NCI-H226 (cell line): ENCODE measurements at regions not wholly inside any gene's neighbourhood (a gene's known extent, or its start where the extent isn't known, plus 50 kb on each side); places are given as distances from the start of the nearest gene placed in this dataset.
"Not testable (repeated sequence)": the region's sequence is repeated elsewhere in the genome, so short reads cannot be mapped to it uniquely, and the experiment has no call there.

ENCODE experiments used
- DNase-seq: peaks from one replicate; pipeline ENCODE4 v3.0.0-alpha.2; 2015

DNA sequence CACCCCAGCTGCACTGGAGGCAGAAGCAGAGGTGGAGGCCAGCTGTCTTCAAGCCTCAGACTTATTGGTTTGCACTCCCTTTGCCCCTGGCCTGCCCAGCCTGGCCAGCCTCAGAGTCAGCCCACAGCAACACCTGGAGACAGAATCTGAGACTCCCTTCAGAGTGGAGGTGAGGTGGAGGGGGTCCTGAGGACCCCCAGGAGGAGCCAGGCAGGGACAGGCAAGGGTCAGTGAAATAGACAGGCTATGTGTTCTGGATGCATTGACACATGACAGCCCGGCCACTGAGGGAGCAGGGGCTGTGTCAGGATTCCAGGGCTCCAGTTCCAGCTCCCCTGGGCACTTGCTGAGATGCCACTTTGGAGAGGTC lies 309.7 kb downstream of the MYCN start:
- DNase-seq, result no peak

DNA sequence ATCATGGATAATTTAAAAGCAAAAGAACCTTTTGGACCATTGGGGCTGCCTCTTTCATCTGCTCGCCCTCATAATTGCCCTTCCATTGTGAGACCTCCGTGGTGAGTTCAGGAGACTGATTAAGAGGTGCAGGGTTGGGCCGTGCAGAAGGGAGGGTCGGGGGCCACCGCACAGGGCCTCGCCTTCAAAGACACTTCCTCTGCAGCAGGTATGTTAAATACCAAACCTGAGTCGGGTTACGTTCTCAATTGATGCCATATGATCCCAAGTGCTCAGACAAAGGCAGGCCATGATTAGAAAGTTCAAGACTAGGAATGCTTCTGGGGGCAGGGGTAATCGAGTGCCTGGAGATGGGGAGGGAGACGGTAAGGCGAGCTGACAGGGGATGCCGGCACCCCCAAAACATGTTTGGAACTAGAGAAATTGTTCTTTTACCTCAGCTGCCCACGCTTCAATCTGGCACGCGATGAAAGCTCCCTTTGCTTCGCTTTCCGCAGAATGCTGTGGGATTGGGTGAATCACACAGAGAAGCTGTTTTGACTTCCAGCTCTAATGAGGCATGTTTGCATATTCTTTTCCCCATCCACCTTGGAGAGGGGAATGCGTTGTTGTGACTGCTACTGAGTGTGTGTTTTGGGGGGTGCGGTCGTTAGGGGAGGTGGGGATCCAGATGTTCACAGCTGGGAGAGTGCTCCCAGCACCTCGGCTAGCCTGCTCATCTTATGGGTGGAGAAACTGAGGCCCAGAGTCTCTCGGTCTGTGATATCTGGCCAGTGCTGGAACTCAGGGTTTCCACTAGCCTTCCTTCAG lies 309.1 kb downstream of the MYCN start:
- DNase-seq, result no peak

DNA sequence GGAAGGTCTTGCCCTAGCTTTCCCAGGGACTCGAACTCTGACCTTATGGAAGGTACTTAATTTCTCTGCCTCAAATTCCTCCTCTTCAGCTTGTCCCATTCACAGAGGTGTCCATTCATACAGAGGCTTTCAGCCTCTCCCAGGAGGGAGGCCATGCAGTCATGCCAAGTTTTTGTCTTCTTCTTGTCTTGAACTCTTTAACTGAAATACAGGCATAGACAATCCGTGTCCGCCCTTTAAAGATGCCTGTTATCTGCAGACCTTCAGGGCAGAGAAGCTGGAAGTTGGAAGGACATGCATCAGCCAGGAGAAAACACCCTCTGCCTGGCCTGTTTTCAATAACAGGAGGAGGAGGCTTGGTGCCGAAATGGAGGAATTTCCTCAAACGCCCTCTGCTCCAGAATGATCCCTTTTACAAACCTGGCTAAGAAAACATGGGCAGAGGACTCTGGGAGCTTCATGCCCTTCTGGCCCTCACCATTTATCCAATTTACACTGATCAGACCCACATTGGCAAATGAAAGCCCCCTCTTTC lies 308.3 kb downstream of the MYCN start:
- DNase-seq, result no peak

DNA sequence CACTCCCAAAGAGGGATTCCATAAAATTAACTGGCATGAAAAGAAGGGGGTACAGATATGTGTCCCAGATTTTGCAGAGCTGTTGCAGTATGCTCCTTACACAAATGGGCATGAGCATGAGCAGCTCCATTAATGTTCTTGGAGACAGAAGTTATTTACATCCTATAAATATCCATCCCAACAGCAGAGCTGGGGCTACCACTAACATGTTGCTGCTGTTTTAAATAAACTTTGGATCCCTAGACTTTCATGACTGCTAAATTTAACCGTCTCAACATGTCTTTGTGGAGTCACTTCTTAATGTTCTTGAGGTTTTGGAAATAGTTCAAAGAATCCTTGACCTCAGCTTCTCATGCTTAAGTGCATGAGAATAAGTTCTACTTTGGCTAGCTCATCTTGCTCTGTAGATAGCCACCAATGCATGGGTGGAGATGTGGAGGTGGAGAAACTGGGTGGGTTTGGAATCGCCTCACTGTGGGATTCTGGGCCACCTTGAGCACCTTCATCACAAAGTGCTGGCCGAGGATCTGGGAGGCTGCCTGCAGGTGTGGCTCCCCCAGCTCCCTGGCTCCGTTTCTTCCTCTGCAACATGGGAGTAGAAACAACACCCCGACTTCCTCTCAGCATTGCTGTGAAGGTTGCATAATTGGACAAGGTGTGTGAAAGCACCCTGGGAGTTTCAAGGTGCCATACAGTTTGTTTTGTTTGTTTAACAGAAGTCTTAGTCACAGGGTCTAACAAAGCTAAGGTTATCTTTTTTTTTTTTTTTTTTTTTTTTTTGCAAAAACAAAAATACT lies 307.2 kb downstream of the MYCN start:
- DNase-seq, result no peak

DNA sequence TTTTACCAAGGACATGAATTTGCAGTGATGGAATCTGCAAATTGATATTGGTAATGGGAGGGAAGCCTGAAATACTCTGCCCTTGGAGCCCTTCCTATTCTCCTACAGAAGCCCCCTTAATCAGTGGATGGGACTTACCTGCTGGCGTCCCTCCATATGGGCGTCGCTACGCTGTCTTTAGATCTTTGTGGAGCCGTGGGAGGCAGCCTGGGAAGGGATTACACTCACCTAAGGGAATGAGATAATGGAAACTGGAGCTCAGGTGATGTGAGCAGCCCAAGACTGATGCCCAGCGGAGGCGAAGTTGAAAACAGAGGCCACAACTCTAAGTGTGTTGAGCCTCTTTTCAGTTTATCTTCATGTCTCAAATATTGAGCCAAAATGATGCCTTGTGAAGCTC lies 306.6 kb downstream of the MYCN start:
- DNase-seq, result no peak

DNA sequence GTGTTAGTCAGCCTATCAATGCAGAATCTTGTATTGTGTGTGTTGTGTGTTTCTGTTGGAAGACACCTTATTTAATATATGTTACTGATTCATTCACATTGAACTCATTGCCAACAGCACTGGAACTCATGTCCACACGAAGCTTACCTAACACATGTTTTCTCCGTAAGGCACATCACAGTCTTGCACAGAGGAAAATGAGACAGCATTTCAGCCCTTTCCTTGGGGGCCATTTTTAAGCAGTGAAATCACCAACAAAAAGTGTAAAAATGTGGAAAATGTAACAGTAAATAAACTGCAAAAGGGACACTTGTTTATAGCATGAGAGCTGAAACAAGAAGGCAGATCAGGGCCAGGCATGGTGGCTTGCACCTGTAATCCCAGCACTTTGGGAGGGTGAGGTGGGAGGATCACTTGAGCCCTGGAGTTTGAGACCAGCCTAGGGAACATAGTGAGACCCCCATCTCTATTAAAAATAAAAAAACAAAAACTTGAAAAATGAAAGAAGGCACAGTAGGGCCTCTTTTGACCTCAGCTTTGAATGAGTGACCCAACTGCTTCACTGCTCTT lies 306.0 kb downstream of the MYCN start:
- no peak for DNase-seq

DNA sequence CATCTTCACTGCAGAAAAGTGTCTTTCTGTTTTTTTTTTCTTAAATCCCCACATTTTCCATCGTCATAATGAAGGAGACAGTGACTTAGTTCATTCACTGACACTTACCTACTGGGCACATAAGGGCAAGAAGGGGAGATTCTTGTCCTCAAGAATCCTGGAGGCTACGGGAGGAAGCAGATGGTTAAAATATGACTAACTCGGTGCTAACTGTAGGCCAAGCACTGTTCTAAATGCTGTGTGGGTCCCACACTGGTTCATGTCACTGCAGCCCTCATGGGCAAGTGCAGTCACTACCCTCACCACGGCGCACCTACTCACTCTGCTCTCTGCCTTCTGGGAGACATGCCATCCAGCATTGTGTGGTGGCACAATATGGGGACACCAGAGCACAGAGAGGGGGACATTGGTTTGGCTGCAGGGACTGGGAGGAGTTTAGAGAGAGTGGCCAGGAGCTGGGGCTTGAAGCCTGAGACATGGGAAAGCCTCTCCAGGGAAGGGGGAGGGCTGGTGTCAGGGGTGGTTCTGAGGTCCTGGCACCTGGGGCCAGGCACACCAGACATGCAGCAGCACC lies 305.2 kb downstream of the MYCN start:
- no peak for DNase-seq

DNA sequence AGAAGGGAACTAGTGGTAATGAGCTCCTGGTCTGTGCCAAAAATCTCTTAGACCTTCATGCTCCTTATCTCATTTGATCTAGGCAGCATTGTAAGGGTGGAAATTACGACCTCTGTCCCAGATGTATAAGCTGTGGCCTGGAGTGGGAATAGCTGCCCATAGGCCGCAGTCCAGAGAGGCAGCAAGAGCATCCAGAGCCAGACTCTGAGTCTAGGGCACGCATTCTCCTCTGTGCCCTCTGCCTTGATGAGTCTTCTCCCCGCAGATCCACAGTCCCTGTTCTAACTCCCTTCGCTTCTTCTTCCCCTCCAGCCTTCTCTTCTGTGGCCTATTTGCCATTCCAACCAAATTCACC lies 304.6 kb downstream of the MYCN start:
- DNase-seq, result no peak

DNA sequence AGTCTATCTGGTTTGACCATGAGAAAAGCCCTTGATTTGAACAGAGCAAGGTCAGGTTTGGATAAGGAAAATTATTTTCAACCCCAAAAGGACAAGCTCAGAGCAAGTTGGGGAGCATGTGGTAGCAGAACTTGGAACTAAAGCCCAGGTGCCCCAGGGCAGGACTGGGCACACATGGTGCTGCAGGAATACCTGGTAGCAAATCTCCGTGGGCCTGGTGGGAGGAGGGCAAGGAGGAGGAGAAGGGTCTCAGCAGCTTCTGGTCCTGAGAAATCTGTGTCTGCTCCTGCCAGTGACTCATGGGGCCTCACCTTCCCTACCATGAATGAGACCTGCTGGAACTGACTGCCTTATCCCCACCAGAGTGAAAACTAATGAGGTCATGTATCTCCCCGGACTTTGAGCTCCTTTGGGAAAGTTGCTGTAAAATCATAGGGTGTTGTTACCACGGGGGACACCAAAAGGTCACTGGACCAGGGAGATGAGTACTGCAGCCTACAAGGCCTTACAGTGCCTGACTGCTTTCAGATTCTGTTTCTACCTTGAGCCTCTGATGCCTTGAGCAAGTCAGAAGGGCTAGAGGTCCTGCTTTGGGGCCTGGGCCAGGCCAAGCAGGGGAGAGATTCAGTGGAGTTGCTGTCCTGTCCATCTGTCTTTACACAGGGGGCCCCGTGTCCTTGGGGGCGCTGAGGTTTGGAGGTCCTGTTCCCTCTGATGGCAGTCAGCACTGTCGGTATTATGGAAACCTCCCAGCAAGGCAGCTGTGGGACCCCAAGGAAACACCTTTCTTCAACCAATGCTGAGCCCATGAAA lies 304.0 kb downstream of the MYCN start:
- no peak for DNase-seq

DNA sequence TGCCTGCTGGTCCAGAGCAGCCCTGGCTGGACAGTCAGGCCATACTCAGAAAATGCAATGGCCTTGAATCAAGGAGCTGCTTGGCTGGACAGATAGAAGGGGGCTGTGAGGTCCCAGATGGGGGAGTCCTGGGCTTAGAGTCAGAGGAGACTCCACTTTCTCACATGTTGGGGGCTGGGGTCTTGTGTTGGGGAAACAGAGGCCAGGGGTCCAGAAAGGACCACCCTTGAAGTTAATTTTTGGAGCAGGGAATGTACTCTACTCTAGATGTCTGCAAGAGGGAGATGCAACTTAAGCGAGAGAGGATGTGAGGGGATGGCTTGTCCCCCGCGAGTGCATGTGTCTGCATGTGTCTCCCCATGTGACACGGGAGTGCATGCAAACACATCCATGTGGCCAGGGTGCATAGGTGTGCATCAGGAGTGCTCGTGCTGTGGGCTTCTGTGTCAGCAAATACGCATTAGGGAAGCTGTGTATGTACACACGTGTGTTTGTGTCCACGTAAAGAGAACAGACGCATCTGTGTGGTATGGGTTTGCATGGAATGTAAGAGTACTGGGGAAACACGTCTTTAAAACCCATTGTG lies 303.2 kb downstream of the MYCN start:
- DNase-seq, result no peak

DNA sequence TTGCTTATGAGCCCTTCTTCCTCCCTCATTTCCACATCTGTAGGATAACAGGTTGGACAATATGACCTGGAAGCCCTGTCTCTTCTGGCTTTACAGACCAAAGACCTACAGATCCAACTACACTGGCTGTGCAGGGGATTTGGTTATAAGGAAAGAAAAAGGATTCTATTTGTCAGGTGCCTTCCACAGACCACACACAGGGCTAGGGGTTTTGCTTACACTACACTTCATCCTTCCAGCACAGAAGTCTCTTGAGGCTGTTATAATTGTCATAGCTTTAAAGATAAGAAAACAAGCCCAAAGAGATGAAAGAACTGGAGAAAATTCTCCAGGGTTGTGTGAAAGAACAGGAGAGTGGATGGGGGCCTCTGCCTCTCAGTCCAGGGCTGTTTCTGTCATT lies 302.6 kb downstream of the MYCN start:
- no peak for DNase-seq

DNA sequence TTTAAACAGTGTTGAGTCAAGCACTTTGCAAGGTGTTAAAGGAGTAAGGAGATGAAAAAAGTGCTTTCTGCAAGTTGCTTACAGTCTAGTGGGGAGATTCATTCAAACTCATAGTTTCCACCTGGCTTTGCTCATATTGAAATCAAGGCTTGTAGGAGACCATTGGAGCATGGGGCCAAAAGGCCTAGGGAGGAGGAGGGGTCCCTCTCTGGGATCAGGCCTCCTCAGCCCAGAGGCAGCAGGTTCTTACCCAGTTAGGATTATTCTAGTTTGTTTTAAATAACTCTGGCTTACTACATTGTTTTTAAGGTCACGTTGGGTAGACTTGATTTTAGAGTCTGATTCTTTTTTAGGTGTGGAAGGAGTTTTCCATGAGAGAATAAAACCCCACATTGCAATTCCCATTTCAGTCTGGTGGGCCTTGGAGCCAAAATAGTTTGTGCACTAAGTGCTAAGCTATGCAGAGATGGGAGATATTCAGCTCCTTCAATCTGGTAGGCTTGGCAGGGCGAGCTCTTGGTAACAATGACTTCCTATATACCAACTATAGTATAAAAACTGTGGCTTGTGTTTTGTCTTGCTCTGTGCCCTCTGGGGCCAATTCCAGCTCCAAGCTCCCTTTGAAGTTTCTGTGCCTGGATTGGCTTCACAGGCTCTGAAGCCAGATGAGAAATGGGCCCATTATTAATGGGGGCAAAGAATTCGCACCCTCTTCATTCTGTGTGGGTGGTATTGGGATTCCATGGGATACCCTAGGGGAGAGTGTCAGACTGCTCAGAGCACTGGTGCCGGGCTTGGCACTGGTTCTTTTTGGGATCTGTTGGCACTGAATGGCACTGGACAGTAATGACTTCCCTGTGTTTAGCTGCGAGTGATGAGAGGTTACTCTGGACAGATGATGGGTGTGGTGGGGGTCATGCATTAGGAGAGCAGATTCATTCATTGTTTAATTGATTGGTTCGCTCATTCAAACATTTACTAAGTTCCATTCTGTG lies 301.1 kb downstream of the MYCN start:
- DNase-seq, result no peak

DNA sequence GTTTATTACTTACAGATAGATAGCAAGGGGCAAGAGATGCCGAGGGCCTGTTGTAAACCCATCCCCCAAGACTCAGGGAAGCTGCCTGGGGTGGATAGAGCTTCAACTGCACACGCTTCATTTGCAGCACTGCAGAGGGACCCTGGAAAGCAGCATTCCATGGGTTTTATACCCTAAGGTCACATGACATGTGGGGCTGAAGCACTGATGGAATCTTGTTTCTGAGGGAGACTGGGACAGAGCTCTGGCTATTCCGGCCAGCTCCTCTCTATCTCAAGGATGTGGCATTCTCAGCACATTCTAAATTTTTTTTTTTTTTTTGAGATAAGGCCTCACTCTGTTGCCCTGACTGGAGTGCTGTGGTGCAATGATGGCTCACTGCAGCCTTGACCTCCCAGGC lies 300.1 kb downstream of the MYCN start:
- DNase-seq, result no peak

DNA sequence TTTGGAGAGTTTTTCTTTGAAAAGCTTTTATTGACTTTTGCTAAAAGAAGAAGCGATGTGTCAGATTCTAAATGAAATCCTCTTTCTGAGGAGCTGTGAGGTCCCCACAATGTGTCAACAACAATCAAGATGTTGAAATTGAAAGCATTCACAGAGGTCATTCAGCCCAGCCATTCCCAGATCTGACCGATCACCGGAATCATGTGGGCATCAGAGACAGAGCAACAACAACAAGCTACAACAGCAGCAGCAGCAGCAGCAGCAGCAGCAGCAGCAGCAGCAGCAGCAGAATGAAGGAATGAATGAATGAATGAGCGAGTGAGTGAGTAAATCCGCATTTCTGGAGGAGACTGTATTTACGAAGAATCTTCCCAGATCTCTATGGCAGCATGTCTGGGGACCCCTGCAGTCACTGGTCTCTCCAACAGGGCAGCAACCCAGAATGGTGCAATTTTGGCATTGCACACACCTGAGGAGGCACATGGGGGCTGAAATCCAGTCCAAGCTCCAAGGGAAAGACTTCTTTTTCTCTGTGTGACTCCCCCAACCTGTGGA lies 299.0 kb downstream of the MYCN start:
- DNase-seq, result no peak

DNA sequence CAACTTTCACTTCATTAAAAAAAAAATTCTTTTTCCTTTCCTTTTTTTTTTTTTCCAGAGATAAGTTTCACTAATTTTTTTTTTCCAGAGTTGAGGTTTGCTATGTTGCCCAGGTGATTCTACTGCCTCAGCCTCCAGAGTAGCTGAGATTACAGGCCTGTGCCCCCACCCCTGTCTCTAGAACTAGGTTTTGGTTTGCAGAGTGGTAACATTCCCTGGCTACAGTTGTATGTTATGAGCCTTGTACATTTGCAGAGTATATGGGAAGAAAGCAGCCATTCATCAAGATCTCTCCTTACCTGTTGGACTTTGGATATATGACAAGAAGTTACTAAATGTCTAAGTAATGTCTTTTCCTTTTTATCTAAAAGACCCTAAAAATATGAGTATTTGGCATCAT lies 298.4 kb downstream of the MYCN start:
- DNase-seq, result no peak

DNA sequence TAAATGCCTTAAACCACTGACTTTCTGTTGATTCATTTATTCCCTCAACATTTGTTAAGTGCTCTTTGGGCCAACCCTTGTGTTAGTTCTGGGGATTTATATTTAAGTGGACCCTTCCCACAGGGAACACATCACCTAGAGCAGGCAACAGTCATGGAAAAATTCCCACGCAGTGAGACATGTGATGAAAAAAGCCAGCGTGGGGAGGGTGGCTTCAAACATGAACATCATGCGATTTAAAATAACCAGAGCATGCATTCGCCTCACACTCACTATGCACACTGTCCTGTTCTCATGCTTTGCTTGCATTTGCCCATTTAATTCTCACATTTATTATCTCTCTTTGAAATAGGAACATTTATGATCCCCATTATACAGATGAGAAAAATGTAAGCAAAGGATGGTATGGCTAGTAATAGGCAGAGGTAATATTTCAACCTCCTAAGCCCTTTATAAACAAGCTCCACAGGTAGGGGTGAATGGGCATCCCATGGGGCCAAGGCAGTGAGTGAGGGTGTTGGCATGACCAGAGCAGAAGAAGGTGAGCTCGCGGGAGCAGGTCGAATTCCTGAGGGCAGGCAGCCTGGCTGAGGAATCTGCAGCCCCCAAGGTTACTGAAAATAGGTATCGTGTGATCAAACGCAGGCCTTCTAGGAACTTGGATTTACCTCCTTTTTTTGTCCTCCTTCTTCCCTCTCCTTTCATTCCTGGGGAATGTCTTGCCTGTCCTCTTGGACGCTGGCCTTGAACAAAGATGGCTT lies 297.8 kb downstream of the MYCN start:
- DNase-seq, result no peak

DNA sequence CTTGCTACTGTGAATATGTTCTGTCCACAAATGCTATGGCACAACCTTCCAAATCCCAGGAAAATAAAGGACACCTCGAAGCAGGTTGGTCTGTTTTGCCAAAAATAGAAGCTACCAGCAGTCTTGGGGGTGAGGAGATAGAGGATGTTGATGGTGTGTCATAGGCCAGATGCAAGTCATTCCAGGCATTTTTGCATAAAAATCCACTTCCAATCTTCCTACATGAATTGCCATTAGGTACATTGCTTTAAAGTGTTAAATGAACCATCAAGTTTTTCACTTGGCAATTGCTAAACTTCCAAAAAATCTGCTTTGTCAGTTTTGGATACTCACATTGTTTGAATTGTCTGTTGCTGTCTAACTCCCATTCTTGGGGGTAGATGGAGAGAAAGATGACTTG lies 295.4 kb downstream of the MYCN start:
- no peak for DNase-seq

DNA sequence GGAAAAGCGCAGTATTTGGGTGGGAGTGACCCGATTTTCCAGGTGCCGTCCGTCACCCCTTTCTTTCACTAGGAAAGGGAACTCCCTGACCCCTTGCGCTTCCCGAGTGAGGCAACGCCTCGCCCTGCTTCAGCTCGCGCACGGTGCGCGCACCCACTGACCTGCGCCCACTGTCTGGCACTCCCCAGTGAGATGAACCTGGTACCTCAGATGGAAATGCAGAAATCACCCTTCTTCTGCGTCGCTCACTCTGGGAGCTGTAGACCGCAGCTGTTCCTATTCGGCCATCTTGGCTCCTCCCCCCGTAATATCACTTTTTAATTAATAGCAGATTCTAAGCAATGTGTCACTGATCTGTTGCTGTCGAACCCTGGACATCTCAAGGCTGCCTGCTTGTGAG lies 294.9 kb downstream of the MYCN start:
- not testable (repeated sequence) for DNase-seq

DNA sequence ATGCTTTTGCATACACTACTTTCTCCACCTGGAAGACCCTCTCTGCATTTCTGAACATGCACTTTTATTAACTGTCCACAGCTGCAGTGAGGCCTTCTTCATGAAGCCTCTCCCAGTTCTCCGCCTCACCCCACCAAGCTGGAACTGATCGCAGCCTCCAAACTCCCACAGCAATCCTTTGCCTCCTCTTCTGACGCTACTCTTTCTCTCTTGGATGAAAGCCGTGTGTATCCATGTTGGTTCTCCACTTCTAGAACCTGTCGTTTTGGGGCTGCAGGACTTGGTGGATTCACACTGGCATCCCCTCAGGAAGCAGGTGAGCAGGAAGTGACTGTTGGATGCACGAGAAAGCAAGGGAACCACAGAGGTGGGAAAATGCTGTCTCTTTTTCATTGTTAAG lies 288.6 kb downstream of the MYCN start:
- DNase-seq, result no peak

DNA sequence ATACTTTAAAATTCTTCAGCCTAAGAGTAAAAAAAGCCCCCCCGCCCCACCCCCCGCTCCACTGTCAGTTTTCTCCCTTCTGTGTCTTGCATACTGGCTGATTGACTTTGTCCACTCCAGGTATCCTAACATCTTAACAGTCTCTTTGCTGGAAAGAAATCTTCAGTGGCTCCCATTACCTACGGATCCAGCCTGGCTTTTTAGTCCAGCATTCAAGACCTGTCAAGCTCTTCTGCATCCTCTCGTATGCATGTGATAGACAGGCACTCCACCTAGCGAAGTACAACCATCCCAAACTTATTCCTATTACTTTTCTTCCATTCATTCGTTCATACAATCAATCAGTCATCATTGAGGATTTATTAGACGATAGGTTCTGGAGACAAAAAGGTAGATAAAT lies 288.1 kb downstream of the MYCN start:
- no peak for DNase-seq
